OCI-LY1 (cell line): ENCODE measurements at regions not wholly inside any gene's neighbourhood (a gene's known extent, or its start where the extent isn't known, plus 50 kb on each side); places are given as distances from the start of the nearest gene placed in this dataset.

Source experiments
- CTCF ChIP-seq: fragments of 200-600 bp; sonication (generic), shearing (Covaris generic); IDR thresholded peaks from 2 replicates; pipeline ENCODE4 v1.5.1; 2017; ENCODE audit warnings: mild to moderate bottlenecking, antibody characterized with exemption, low read length, moderate library complexity, mixed read lengths
- EZH2 ChIP-seq: fragments of 200-600 bp; sonication (generic), shearing (Covaris generic); IDR thresholded peaks from 2 replicates; pipeline ENCODE4 v1.8.0; 2017; ENCODE audit warnings: borderline replicate concordance, mixed run types, mild to moderate bottlenecking, antibody characterized with exemption, low read length, moderate library complexity, mixed read lengths

GRCh38 chr15:62644216-62644888, 398.2 kb upstream of the TPM1 start:
- TF ChIP-seq CTCF (no peak), EZH2 (no peak)
